PC-3 (cell line): ENCODE measurements at regions not wholly inside any gene's neighbourhood (a gene's known extent, or its start where the extent isn't known, plus 50 kb on each side); places are given as distances from the start of the nearest gene placed in this dataset.
A peak's percentile ranks its signal among the peaks of the same experiment; 100 is the strongest.

Source experiments
- ATAC-seq: fragments of 200-7000 bp; cut with Tn5 transposase; 2 replicates; pipeline ENCODE4 v1.9.1; 2020; ENCODE audit warnings: mild to moderate bottlenecking, moderate library complexity
- BruUV-seq: library from RNA; stranded (reverse); fragments of 400-500 nt; replicated peaks from 2 replicates; lab custom pipeline; 2021; lab: Mats Ljungman, UMichigan
- CTCF ChIA-PET: fragments of 300-600 bp; sonication (Branson Sonifier 250); formaldehyde crosslinking; loops from one replicate; lab custom pipeline; 2022; ENCODE audit warnings: antibody characterized with exemption; lab: Charles Lee
- POLR2A ChIA-PET: fragments of 300-600 bp; sonication (Branson Sonifier 250); formaldehyde crosslinking; loops from one replicate; lab custom pipeline; 2022; ENCODE audit warnings: antibody characterized with exemption; ENCODE audit not compliant: unreplicated experiment; lab: Charles Lee
- DNase-seq: peaks from one replicate; pipeline ENCODE4 v3.0.0-alpha.2; 2015
- H2AFZ ChIP-seq: fragments of 300-600 bp; sonication (generic); 2 replicates; pipeline ENCODE4 v1.6.0; 2016; ENCODE audit warnings: antibody characterized with exemption, low read length
- H3F3A ChIP-seq: fragments of 300-600 bp; sonication (generic); one replicate; pipeline ENCODE4 v1.6.0; 2017; ENCODE audit warnings: antibody characterized with exemption, low read length, control low read depth, mild to moderate bottlenecking; ENCODE audit not compliant: unreplicated experiment
- H3K27ac ChIP-seq: fragments of 300-600 bp; sonication (generic); 2 replicates; pipeline ENCODE4 v1.5.1; 2016; ENCODE audit warnings: mild to moderate bottlenecking, low read length
- H3K27me3 ChIP-seq: fragments of 300-600 bp; sonication (generic); 2 replicates; pipeline ENCODE4 v1.6.1; 2016; ENCODE audit warnings: low read length, mixed read lengths
- H3K36me3 ChIP-seq: fragments of 300-600 bp; sonication (generic); 2 replicates; pipeline ENCODE4 v1.6.1; 2016; ENCODE audit warnings: low read depth, mixed run types, low read length, mixed read lengths
- H3K4me1 ChIP-seq: fragments of 300-600 bp; sonication (generic); 2 replicates; pipeline ENCODE4 v1.5.1; 2016; ENCODE audit warnings: low read length; ENCODE audit not compliant: insufficient read depth
- H3K4me2 ChIP-seq: fragments of 300-600 bp; sonication (generic); 2 replicates; pipeline ENCODE4 v1.6.0; 2016; ENCODE audit warnings: low read length
- H3K4me3 ChIP-seq: fragments of 300-600 bp; sonication (generic); 2 replicates; pipeline ENCODE4 v1.5.1; 2016; ENCODE audit warnings: mild to moderate bottlenecking, low read length, mixed read lengths
- H3K79me2 ChIP-seq: fragments of 300-600 bp; sonication (generic); 2 replicates; pipeline ENCODE4 v1.6.1; 2017; ENCODE audit warnings: low read length, mixed read lengths
- H3K9ac ChIP-seq: fragments of 300-600 bp; sonication (generic); 2 replicates; pipeline ENCODE4 v1.6.0; 2016; ENCODE audit warnings: mild to moderate bottlenecking, low read length
- H3K9me2 ChIP-seq: fragments of 300-600 bp; sonication (generic); replicated peaks from 2 replicates; pipeline ENCODE4 v1.6.1; 2016; ENCODE audit warnings: mixed run types, low read length, mixed read lengths
- H3K9me3 ChIP-seq: fragments of 300-600 bp; sonication (generic); 2 replicates; pipeline ENCODE4 v1.6.1; 2016; ENCODE audit warnings: low read length, mixed read lengths
- H4K20me1 ChIP-seq: fragments of 300-600 bp; sonication (generic); 2 replicates; pipeline ENCODE4 v1.6.1; 2016; ENCODE audit warnings: low read length, mixed read lengths
- CTCF ChIP-seq: fragments of 300-600 bp; sonication (generic); conservative IDR thresholded peaks from 2 replicates; pipeline ENCODE4 v1.5.1; 2017; ENCODE audit warnings: antibody characterized with exemption, low read depth, mild to moderate bottlenecking, low read length
- EZH2 ChIP-seq: fragments of 300-600 bp; sonication (generic); IDR thresholded peaks from one replicate; pipeline ENCODE4 v1.6.1; 2017; ENCODE audit warnings: antibody characterized with exemption, mild to moderate bottlenecking, low read length; ENCODE audit not compliant: unreplicated experiment
- EZH2phosphoT487 ChIP-seq: fragments of 300-600 bp; sonication (generic); IDR thresholded peaks from 2 replicates; pipeline ENCODE4 v1.6.1; 2018; ENCODE audit warnings: mild to moderate bottlenecking, antibody characterized with exemption, low read length, borderline replicate concordance
- intact Hi-C: fragments of 100-400 bp; cut with micrococcal nuclease; formaldehyde crosslinking; loops from 2 replicates; pipeline ENCODE4 v1.9.0; 2023

DNA sequence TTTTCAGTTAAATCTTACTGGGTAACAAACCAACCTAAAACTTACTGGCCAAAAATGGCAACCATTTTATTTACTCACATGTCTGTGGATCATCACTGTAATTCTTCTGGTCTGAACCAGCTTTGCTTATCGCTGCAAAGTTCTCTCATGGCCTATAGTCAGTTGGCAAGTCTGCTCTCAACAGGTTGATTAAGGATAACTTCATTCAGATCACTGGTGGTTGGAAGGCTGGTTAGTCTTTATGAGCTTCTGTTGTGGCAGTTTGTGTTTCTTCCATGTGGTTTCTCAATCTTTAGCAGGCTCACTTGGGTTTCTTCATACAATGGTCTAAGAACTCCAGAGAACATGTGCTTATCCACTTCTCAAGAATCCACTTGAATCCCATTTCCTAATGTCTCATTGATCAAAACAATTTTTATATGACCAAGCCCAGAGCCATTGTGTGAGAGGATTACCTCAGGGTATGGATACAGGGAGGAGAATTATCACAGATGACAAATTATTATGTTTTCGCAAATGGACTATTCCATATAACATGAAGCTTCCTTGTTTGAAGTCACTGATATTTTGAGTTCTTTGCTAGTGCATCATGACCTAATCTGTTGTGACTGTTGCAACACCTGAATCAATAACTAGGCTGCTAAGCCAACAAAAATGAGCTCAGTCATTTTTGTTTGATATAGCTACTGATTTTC, 155.4 kb upstream of the BMP2 start:
- POLR2A ChIA-PET, result no interaction called here
- Histone ChIP-seq H3K9me2 (no peaks in the 10 kb centered on the region), H3K4me1 (peaks cover 16% of the 10 kb centered on the region), H3K9ac (no peak overlapping the region), H3K79me2 (no peaks in the 10 kb centered on the region), H3K4me2 (no peak overlapping the region), H3K27me3 (peaks cover 22% of the 10 kb centered on the region), H3K36me3 (no peaks in the 10 kb centered on the region), H4K20me1 (no peaks in the 10 kb centered on the region), H2AFZ (no peak overlapping the region), H3F3A (no peaks in the 10 kb centered on the region), H3K27ac (no peak overlapping the region), H3K9me3 (no peaks in the 10 kb centered on the region), H3K4me3 (no peak overlapping the region)
- TF ChIP-seq EZH2phosphoT487 (no peak), EZH2 (no peak), CTCF (no peak)
- ATAC-seq (no peak), DNase-seq (peak; percentile 42)
- BruUV-seq, result no TSS peak
- intact Hi-C loops, result no loop called here
- CTCF ChIA-PET, result no interaction called here

DNA sequence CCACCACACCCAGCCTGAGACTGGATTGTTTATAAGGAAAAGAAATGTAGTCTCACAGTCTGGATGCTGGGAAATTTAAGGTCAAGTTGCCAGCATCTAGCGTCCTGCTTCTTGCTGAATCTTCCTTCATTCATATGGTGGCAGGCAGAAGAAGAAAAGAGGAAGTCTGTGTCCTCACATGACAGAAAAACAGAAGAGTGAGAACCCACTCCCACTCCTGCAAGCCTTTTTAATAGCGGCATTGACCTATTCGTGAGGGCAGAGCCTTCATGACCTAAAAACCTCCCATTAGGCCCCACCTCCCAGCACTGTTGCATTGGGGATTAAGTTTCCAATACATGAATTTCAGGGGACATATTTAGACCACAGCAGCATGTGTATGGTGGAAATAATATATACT, 160.8 kb upstream of the BMP2 start:
- H3K9me2 ChIP-seq, result no peaks in the 10 kb centered on the region
- no peak overlapping the region for H3K27ac ChIP-seq
- TF ChIP-seq CTCF, result no peak
- no peak for TF ChIP-seq EZH2
- no peak for TF ChIP-seq EZH2phosphoT487
- H3K4me3 ChIP-seq, result no peak overlapping the region
- ATAC-seq (no peak), DNase-seq (no peak)
- no peaks in the 10 kb centered on the region for H4K20me1 ChIP-seq
- no peak overlapping the region for H2AFZ ChIP-seq
- no TSS peak for BruUV-seq
- ChIA-PET CTCF (no interaction called here), POLR2A (no interaction called here)
- no peaks in the 10 kb centered on the region for H3K9me3 ChIP-seq
- no peaks in the 10 kb centered on the region for H3K4me1 ChIP-seq
- no peaks in the 10 kb centered on the region for H3F3A ChIP-seq
- H3K9ac ChIP-seq, result no peak overlapping the region
- no peak overlapping the region for H3K4me2 ChIP-seq
- intact Hi-C loops, result no loop called here
- H3K36me3 ChIP-seq, result no peaks in the 10 kb centered on the region
- H3K27me3 ChIP-seq, result peaks cover 65% of the 10 kb centered on the region
- H3K79me2 ChIP-seq, result no peaks in the 10 kb centered on the region

DNA sequence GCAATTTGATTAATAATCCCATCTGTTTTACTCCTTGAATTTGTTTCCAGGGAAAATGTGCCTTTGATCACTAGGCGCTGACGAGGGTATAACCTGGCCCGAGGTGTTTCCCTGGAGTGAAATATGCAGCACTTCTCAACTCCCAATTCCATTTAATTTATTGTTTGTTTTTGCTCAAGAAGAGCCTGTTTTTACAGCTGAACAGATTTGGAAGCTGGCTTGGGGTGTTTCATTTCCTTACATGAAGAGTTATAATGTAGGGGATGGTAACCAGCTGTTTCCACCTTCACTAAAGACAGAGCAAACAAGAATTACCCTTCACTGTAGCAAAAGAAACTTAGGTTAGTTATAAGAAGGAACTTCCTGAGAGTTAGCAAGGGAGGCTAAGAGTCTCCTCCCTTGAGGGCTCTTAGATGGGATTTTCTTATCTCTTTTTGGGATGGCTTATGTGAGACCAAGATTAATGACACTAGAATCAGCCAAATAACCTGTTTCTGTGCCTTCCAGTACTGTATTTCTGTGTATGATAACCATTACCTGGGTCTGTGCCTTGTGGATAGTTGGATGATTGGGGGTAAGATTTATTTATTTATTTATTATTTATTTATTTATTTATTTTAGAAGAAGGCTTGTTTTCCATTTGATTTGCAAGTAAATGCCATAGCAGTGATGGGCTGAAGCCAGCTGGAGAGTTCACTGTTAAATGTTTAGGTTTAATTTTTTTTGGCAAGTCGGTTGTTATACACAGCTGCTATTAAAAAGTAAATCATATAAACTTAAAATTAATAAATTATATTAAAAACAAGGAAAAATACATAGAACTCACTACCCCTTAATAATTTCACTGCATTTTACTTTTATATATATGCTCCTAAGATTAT, 162.2 kb upstream of the BMP2 start:
- no peaks in the 10 kb centered on the region for H3K4me1 ChIP-seq
- no peaks in the 10 kb centered on the region for H4K20me1 ChIP-seq
- no peak overlapping the region for H3K4me3 ChIP-seq
- H3K27me3 ChIP-seq, result peaks cover 78% of the 10 kb centered on the region
- H3K9me2 ChIP-seq, result no peaks in the 10 kb centered on the region
- H3F3A ChIP-seq, result no peaks in the 10 kb centered on the region
- H3K4me2 ChIP-seq, result no peak overlapping the region
- ChIA-PET CTCF (no interaction called here), POLR2A (no interaction called here)
- no peaks in the 10 kb centered on the region; the same call in 1 of the 2 replicates for H3K9me3 ChIP-seq
- DNase-seq (no peak), ATAC-seq (no peak)
- no peak overlapping the region for H3K9ac ChIP-seq
- BruUV-seq, result no TSS peak
- no peak overlapping the region for H3K27ac ChIP-seq
- no peaks in the 10 kb centered on the region for H3K36me3 ChIP-seq
- intact Hi-C loops, result no loop called here
- TF ChIP-seq EZH2phosphoT487 (no peak), CTCF (no peak), EZH2 (no peak)
- no peak overlapping the region for H2AFZ ChIP-seq
- H3K79me2 ChIP-seq, result no peaks in the 10 kb centered on the region
